ENCODE measurements at regions not wholly inside any gene's neighbourhood (a gene's known extent, or its start where the extent isn't known, plus 50 kb on each side); places are given as distances from the start of the nearest gene placed in this dataset.
"Not testable (repeated sequence)": the region's sequence is repeated elsewhere in the genome, so short reads cannot be mapped to it uniquely, and the experiment has no call there.

- H3K4me3 Mint-ChIP-seq (ENCODE audit: unreplicated experiment): no peak overlapping the region
- H3K9me3 Mint-ChIP-seq (ENCODE audit: unreplicated experiment): no peaks in the 10 kb centered on the region
Measured at GRCh38 chr4:14157262-14157661, 529.7 kb upstream of the BOD1L1 start.

DNA sequence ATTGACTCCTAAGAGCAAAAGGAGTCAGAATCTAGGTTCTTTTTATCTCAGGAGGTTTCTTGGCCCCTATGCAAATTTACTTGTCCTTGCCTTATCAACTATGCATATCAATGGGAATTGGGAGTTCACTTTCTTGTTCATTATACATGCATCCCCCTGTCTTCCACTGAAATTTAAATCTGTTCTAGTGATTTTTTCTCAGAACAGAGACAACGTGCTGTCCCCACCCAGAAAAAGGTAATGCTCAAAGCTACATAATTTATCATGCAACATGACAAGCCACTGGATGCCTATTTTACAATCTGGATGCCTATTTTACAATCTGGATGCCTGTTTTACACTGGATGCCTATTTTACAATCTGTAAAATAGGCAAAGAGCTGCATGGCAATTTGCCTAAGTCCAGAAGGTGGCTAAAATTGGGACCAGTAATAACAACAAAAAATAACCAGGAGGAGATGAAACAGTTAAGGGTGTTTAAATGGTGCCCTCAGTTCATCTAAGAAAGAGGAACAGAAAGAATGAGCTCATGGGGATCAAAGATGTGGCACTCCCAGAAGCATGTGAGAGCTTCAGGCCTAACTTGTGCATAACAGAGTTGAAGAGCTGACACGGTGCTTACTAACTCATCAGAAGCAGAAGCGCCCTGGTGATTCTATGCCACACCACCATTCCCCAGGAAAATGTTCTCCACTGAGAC lies 537.8 kb upstream of the BOD1L1 start:
- TF ChIP-seq, protein P1, sequence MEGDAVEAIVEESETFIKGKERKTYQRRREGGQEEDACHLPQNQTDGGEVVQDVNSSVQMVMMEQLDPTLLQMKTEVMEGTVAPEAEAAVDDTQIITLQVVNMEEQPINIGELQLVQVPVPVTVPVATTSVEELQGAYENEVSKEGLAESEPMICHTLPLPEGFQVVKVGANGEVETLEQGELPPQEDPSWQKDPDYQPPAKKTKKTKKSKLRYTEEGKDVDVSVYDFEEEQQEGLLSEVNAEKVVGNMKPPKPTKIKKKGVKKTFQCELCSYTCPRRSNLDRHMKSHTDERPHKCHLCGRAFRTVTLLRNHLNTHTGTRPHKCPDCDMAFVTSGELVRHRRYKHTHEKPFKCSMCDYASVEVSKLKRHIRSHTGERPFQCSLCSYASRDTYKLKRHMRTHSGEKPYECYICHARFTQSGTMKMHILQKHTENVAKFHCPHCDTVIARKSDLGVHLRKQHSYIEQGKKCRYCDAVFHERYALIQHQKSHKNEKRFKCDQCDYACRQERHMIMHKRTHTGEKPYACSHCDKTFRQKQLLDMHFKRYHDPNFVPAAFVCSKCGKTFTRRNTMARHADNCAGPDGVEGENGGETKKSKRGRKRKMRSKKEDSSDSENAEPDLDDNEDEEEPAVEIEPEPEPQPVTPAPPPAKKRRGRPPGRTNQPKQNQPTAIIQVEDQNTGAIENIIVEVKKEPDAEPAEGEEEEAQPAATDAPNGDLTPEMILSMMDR (IDR thresholded peaks at IDR 0.05): no peak
- Mint-ChIP-seq H3K36me3 (ENCODE audit: unreplicated experiment) (no peaks in the 10 kb centered on the region), H3K27me3 (ENCODE audit: unreplicated experiment) (peaks cover 2% of the 10 kb centered on the region), H3K9me3 (ENCODE audit: unreplicated experiment) (no peaks in the 10 kb centered on the region), H3K4me1 (ENCODE audit: unreplicated experiment) (peaks cover 30% of the 10 kb centered on the region), H3K27ac (ENCODE audit: unreplicated experiment) (no peak overlapping the region), H3K4me3 (ENCODE audit: unreplicated experiment) (no peak overlapping the region)
- DNase-seq (ENCODE audit: extremely low spot score, unreplicated experiment): no peak

More at GRCh38 chr4:14157262-14157661, 529.7 kb upstream of the BOD1L1 start:
- Mint-ChIP-seq H3K27me3 (ENCODE audit: unreplicated experiment) (peaks cover 26% of the 10 kb centered on the region), H3K27ac (ENCODE audit: unreplicated experiment) (no peak overlapping the region), H3K36me3 (ENCODE audit: unreplicated experiment) (no peaks in the 10 kb centered on the region), H3K4me1 (ENCODE audit: unreplicated experiment) (no peaks in the 10 kb centered on the region)
- DNase-seq (ENCODE audit: extremely low spot score, unreplicated experiment): no peak
- TF ChIP-seq, protein P1 (IDR thresholded peaks at IDR 0.05): no peak

- no peaks in the 10 kb centered on the region for H3K27me3 Mint-ChIP-seq (ENCODE audit: unreplicated experiment)
- TF ChIP-seq, protein P1 (IDR thresholded peaks at IDR 0.05): no peak
- no peak overlapping the region for H3K4me3 Mint-ChIP-seq (ENCODE audit: unreplicated experiment)
- H3K27ac Mint-ChIP-seq (ENCODE audit: unreplicated experiment): no peak overlapping the region
- H3K36me3 Mint-ChIP-seq (ENCODE audit: unreplicated experiment): no peaks in the 10 kb centered on the region
- DNase-seq (ENCODE audit: extremely low spot score, unreplicated experiment): no peak
- H3K4me1 Mint-ChIP-seq (ENCODE audit: unreplicated experiment): peaks cover 33% of the 10 kb centered on the region
- H3K9me3 Mint-ChIP-seq (ENCODE audit: unreplicated experiment): no peaks in the 10 kb centered on the region
Measured at GRCh38 chr4:14167876-14168510, 540.5 kb upstream of the BOD1L1 start.

- H3K4me3 Mint-ChIP-seq (ENCODE audit: unreplicated experiment): no peak overlapping the region
- TF ChIP-seq, protein P1 (IDR thresholded peaks at IDR 0.05): no peak
- H3K27me3 Mint-ChIP-seq (ENCODE audit: unreplicated experiment): no peaks in the 10 kb centered on the region
- no peak for DNase-seq (ENCODE audit: extremely low spot score, unreplicated experiment)
- peaks cover 33% of the 10 kb centered on the region for H3K4me1 Mint-ChIP-seq (ENCODE audit: unreplicated experiment)
- no peak overlapping the region for H3K27ac Mint-ChIP-seq (ENCODE audit: unreplicated experiment)
- no peaks in the 10 kb centered on the region for H3K36me3 Mint-ChIP-seq (ENCODE audit: unreplicated experiment)
- no peaks in the 10 kb centered on the region for H3K9me3 Mint-ChIP-seq (ENCODE audit: unreplicated experiment)
Measured at GRCh38 chr4:14168919-14169318, 541.4 kb upstream of the BOD1L1 start.

DNA sequence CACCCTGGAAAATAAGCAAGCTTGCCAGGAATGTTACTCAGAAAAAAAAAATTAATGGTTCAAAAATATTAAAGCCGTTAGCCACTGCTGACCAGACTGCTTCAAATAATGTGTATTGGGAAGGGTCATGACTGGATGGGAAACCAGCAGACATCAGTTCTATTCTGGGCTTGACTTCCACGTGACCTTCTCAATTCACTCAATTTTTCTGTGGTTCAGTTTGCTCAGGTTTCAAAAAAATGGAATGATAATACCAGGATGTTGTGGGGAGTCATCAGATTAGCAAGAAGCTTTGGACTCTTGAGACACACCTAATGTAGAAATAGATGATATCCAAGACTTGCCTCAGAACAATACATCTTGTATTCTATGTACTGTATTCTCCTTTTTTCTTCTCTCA lies 541.9 kb upstream of the BOD1L1 start:
- Mint-ChIP-seq H3K9me3 (ENCODE audit: unreplicated experiment) (no peaks in the 10 kb centered on the region), H3K27me3 (ENCODE audit: unreplicated experiment) (no peaks in the 10 kb centered on the region), H3K27ac (ENCODE audit: unreplicated experiment) (peak overlapping the region; percentile 67), H3K4me1 (ENCODE audit: unreplicated experiment) (peaks cover 33% of the 10 kb centered on the region), H3K36me3 (ENCODE audit: unreplicated experiment) (no peaks in the 10 kb centered on the region), H3K4me3 (ENCODE audit: unreplicated experiment) (no peak overlapping the region)
- TF ChIP-seq, protein P1 (IDR thresholded peaks at IDR 0.05): no peak
- no peak for DNase-seq (ENCODE audit: extremely low spot score, unreplicated experiment)

GRCh38 chr4:14169940-14170339 lies 542.4 kb upstream of the BOD1L1 start:
- H3K27me3 Mint-ChIP-seq (ENCODE audit: unreplicated experiment); DNase-seq (ENCODE audit: extremely low spot score, unreplicated experiment); H3K36me3 Mint-ChIP-seq (ENCODE audit: unreplicated experiment); H3K4me3 Mint-ChIP-seq (ENCODE audit: unreplicated experiment); H3K9me3 Mint-ChIP-seq (ENCODE audit: unreplicated experiment): not testable (repeated sequence)
- Mint-ChIP-seq H3K27ac (ENCODE audit: unreplicated experiment) (peak overlapping the region; percentile 67), H3K4me1 (ENCODE audit: unreplicated experiment) (peaks cover 33% of the 10 kb centered on the region)
